PC-3 (cell line): ENCODE measurements at regions not wholly inside any gene's neighbourhood (a gene's known extent, or its start where the extent isn't known, plus 50 kb on each side); places are given as distances from the start of the nearest gene placed in this dataset.
"Not testable (repeated sequence)": the region's sequence is repeated elsewhere in the genome, so short reads cannot be mapped to it uniquely, and the experiment has no call there.

Source experiments
- ATAC-seq: fragments of 200-7000 bp; cut with Tn5 transposase; 2 replicates; pipeline ENCODE4 v1.9.1; 2020; ENCODE audit warnings: mild to moderate bottlenecking, moderate library complexity
- BruUV-seq: library from RNA; stranded (reverse); fragments of 400-500 nt; replicated peaks from 2 replicates; lab custom pipeline; 2021; lab: Mats Ljungman, UMichigan
- CTCF ChIA-PET: fragments of 300-600 bp; sonication (Branson Sonifier 250); formaldehyde crosslinking; loops from one replicate; lab custom pipeline; 2022; ENCODE audit warnings: antibody characterized with exemption; lab: Charles Lee
- POLR2A ChIA-PET: fragments of 300-600 bp; sonication (Branson Sonifier 250); formaldehyde crosslinking; loops from one replicate; lab custom pipeline; 2022; ENCODE audit warnings: antibody characterized with exemption; ENCODE audit not compliant: unreplicated experiment; lab: Charles Lee
- DNase-seq: peaks from one replicate; pipeline ENCODE4 v3.0.0-alpha.2; 2015
- H2AFZ ChIP-seq: fragments of 300-600 bp; sonication (generic); 2 replicates; pipeline ENCODE4 v1.6.0; 2016; ENCODE audit warnings: antibody characterized with exemption, low read length
- H3F3A ChIP-seq: fragments of 300-600 bp; sonication (generic); one replicate; pipeline ENCODE4 v1.6.0; 2017; ENCODE audit warnings: antibody characterized with exemption, low read length, control low read depth, mild to moderate bottlenecking; ENCODE audit not compliant: unreplicated experiment
- H3K27ac ChIP-seq: fragments of 300-600 bp; sonication (generic); 2 replicates; pipeline ENCODE4 v1.5.1; 2016; ENCODE audit warnings: mild to moderate bottlenecking, low read length
- H3K27me3 ChIP-seq: fragments of 300-600 bp; sonication (generic); 2 replicates; pipeline ENCODE4 v1.6.1; 2016; ENCODE audit warnings: low read length, mixed read lengths
- H3K36me3 ChIP-seq: fragments of 300-600 bp; sonication (generic); 2 replicates; pipeline ENCODE4 v1.6.1; 2016; ENCODE audit warnings: low read depth, mixed run types, low read length, mixed read lengths
- H3K4me1 ChIP-seq: fragments of 300-600 bp; sonication (generic); 2 replicates; pipeline ENCODE4 v1.5.1; 2016; ENCODE audit warnings: low read length; ENCODE audit not compliant: insufficient read depth
- H3K4me2 ChIP-seq: fragments of 300-600 bp; sonication (generic); 2 replicates; pipeline ENCODE4 v1.6.0; 2016; ENCODE audit warnings: low read length
- H3K4me3 ChIP-seq: fragments of 300-600 bp; sonication (generic); 2 replicates; pipeline ENCODE4 v1.5.1; 2016; ENCODE audit warnings: mild to moderate bottlenecking, low read length, mixed read lengths
- H3K79me2 ChIP-seq: fragments of 300-600 bp; sonication (generic); 2 replicates; pipeline ENCODE4 v1.6.1; 2017; ENCODE audit warnings: low read length, mixed read lengths
- H3K9ac ChIP-seq: fragments of 300-600 bp; sonication (generic); 2 replicates; pipeline ENCODE4 v1.6.0; 2016; ENCODE audit warnings: mild to moderate bottlenecking, low read length
- H3K9me2 ChIP-seq: fragments of 300-600 bp; sonication (generic); replicated peaks from 2 replicates; pipeline ENCODE4 v1.6.1; 2016; ENCODE audit warnings: mixed run types, low read length, mixed read lengths
- H3K9me3 ChIP-seq: fragments of 300-600 bp; sonication (generic); 2 replicates; pipeline ENCODE4 v1.6.1; 2016; ENCODE audit warnings: low read length, mixed read lengths
- H4K20me1 ChIP-seq: fragments of 300-600 bp; sonication (generic); 2 replicates; pipeline ENCODE4 v1.6.1; 2016; ENCODE audit warnings: low read length, mixed read lengths
- EZH2 ChIP-seq: fragments of 300-600 bp; sonication (generic); IDR thresholded peaks from one replicate; pipeline ENCODE4 v1.6.1; 2017; ENCODE audit warnings: antibody characterized with exemption, mild to moderate bottlenecking, low read length; ENCODE audit not compliant: unreplicated experiment
- EZH2phosphoT487 ChIP-seq: fragments of 300-600 bp; sonication (generic); IDR thresholded peaks from 2 replicates; pipeline ENCODE4 v1.6.1; 2018; ENCODE audit warnings: mild to moderate bottlenecking, antibody characterized with exemption, low read length, borderline replicate concordance
- intact Hi-C: fragments of 100-400 bp; cut with micrococcal nuclease; formaldehyde crosslinking; loops from 2 replicates; pipeline ENCODE4 v1.9.0; 2023
- TF ChIP-seq, protein P1 (sequence below): fragments of 300-600 bp; sonication (generic); conservative IDR thresholded peaks from 2 replicates; pipeline ENCODE4 v1.5.1; 2017; ENCODE audit warnings: antibody characterized with exemption, low read depth, mild to moderate bottlenecking, low read length

- Histone ChIP-seq H3K27me3 (peaks cover 80% of the 10 kb centered on the region), H3K9me3 (no peaks in the 10 kb centered on the region), H3K4me2 (no peak overlapping the region), H3K9me2 (no peaks in the 10 kb centered on the region), H3K4me1 (no peaks in the 10 kb centered on the region), H3K4me3 (no peak overlapping the region), H2AFZ (no peak overlapping the region), H3K36me3 (no peaks in the 10 kb centered on the region), H3K27ac (no peak overlapping the region), H3F3A (no peaks in the 10 kb centered on the region), H3K79me2 (no peaks in the 10 kb centered on the region), H3K9ac (no peak overlapping the region), H4K20me1 (no peaks in the 10 kb centered on the region)
- ATAC-seq (no peak), DNase-seq (no peak)
- POLR2A ChIA-PET: no interaction called here
- no TSS peak for BruUV-seq
- intact Hi-C loops: no loop called here
- TF ChIP-seq, protein P1, sequence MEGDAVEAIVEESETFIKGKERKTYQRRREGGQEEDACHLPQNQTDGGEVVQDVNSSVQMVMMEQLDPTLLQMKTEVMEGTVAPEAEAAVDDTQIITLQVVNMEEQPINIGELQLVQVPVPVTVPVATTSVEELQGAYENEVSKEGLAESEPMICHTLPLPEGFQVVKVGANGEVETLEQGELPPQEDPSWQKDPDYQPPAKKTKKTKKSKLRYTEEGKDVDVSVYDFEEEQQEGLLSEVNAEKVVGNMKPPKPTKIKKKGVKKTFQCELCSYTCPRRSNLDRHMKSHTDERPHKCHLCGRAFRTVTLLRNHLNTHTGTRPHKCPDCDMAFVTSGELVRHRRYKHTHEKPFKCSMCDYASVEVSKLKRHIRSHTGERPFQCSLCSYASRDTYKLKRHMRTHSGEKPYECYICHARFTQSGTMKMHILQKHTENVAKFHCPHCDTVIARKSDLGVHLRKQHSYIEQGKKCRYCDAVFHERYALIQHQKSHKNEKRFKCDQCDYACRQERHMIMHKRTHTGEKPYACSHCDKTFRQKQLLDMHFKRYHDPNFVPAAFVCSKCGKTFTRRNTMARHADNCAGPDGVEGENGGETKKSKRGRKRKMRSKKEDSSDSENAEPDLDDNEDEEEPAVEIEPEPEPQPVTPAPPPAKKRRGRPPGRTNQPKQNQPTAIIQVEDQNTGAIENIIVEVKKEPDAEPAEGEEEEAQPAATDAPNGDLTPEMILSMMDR: no peak
- TF ChIP-seq EZH2phosphoT487: no peak
- no peak for TF ChIP-seq EZH2
- CTCF ChIA-PET: no interaction called here
Observed at GRCh38 chr13:26855071-26855470, 94.5 kb upstream of the GPR12 start.

DNA sequence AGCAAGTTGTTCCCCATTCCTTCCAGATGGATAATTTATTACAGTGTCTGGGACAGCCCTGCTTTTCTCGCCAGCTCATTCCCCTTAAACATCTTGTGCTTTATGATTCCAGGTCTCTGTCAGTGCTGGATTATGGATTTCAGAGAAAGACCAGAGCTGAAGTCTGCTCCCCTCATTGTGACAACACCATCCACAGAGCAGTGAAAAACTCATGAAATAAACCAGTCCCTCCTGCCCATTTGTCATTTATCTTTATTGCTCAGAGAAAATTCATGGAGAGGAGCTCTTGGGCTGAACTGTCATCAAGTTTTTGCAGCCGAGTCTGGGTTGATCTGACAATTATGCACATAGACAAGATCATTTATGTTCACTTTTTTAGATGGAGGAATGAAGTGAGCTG, 92.7 kb upstream of the GPR12 start:
- Histone ChIP-seq H3K27ac (no peak overlapping the region), H3K27me3 (peaks cover 91% of the 10 kb centered on the region), H3K36me3 (no peaks in the 10 kb centered on the region), H4K20me1 (no peaks in the 10 kb centered on the region), H3K9me2 (no peaks in the 10 kb centered on the region), H3K4me1 (no peaks in the 10 kb centered on the region), H3K9ac (no peak overlapping the region), H3K9me3 (no peaks in the 10 kb centered on the region), H2AFZ (no peak overlapping the region), H3K79me2 (no peaks in the 10 kb centered on the region), H3K4me2 (no peak overlapping the region), H3K4me3 (no peak overlapping the region), H3F3A (no peaks in the 10 kb centered on the region)
- intact Hi-C loops: no loop called here
- DNase-seq: no peak
- ChIA-PET POLR2A (no interaction called here), CTCF (no interaction called here)
- no TSS peak for BruUV-seq
- TF ChIP-seq, protein P1: no peak
- TF ChIP-seq EZH2 (no peak), EZH2phosphoT487 (no peak)
- no peak for ATAC-seq

GRCh38 chr13:26847281-26847680, 86.7 kb upstream of the GPR12 start:
- no TSS peak for BruUV-seq

GRCh38 chr13:26845063-26845462, 84.5 kb upstream of the GPR12 start:
- H3K4me1 ChIP-seq, H3K9me2 ChIP-seq, ATAC-seq, H3K27ac ChIP-seq, H3K79me2 ChIP-seq, H3K36me3 ChIP-seq, DNase-seq, H2AFZ ChIP-seq, H3K9me3 ChIP-seq, BruUV-seq, H3K4me3 ChIP-seq, H3K9ac ChIP-seq, POLR2A ChIA-PET, intact Hi-C loops, H4K20me1 ChIP-seq, H3K4me2 ChIP-seq, H3F3A ChIP-seq: not testable (repeated sequence)
- CTCF ChIA-PET: interaction anchor here (0.6 kb wide), 1 partner anchor 941 kb away, joined by 3 read pairs; no protein-coding TSS in a partner anchor
- H3K27me3 ChIP-seq: peaks cover 55% of the 10 kb centered on the region

More at GRCh38 chr13:26847281-26847680, 86.7 kb upstream of the GPR12 start:
- Histone ChIP-seq H3K36me3 (no peaks in the 10 kb centered on the region), H3K79me2 (no peaks in the 10 kb centered on the region), H3K27me3 (peaks cover 51% of the 10 kb centered on the region), H4K20me1 (no peaks in the 10 kb centered on the region), H3F3A (no peaks in the 10 kb centered on the region), H3K4me2 (no peak overlapping the region), H3K27ac (no peak overlapping the region), H3K9me2 (no peaks in the 10 kb centered on the region), H2AFZ (no peak overlapping the region), H3K9ac (no peak overlapping the region), H3K9me3 (no peaks in the 10 kb centered on the region), H3K4me3 (no peak overlapping the region), H3K4me1 (no peaks in the 10 kb centered on the region)
- ChIA-PET POLR2A (no interaction called here), CTCF (no interaction called here)
- DNase-seq (no peak), ATAC-seq (no peak)
- TF ChIP-seq, protein P1: no peak
- no peak for TF ChIP-seq EZH2phosphoT487
- TF ChIP-seq EZH2: no peak
- intact Hi-C loops: no loop called here
